Glutamatergic neuron (in vitro differentiated cells): ENCODE measurements at regions not wholly inside any gene's neighbourhood (a gene's known extent, or its start where the extent isn't known, plus 50 kb on each side); places are given as distances from the start of the nearest gene placed in this dataset.
"Not testable (repeated sequence)": the region's sequence is repeated elsewhere in the genome, so short reads cannot be mapped to it uniquely, and the experiment has no call there.

Experiments
- DNase-seq: peaks from one replicate; pipeline ENCODE4 v3.0.0; 2022
- H3K27ac Mint-ChIP-seq: one replicate; pipeline ENCODE4 v1.8.0; 2020; ENCODE audit warnings: mild to moderate bottlenecking, mixed read lengths, inconsistent platforms; ENCODE audit not compliant: unreplicated experiment
- H3K27me3 Mint-ChIP-seq: one replicate; pipeline ENCODE4 v1.8.0; 2020; ENCODE audit warnings: mild to moderate bottlenecking, moderate library complexity, mixed read lengths, inconsistent platforms; ENCODE audit not compliant: unreplicated experiment
- H3K36me3 Mint-ChIP-seq: one replicate; pipeline ENCODE4 v1.8.0; 2020; ENCODE audit warnings: mild to moderate bottlenecking, mixed read lengths, inconsistent platforms; ENCODE audit not compliant: unreplicated experiment
- H3K4me1 Mint-ChIP-seq: one replicate; pipeline ENCODE4 v1.8.0; 2020; ENCODE audit warnings: mild to moderate bottlenecking, low read depth, mixed read lengths, inconsistent platforms; ENCODE audit not compliant: unreplicated experiment
- H3K4me3 Mint-ChIP-seq: one replicate; pipeline ENCODE4 v1.8.0; 2020; ENCODE audit warnings: mild to moderate bottlenecking, mixed read lengths, inconsistent platforms; ENCODE audit not compliant: unreplicated experiment
- H3K9me3 Mint-ChIP-seq: one replicate; pipeline ENCODE4 v1.8.0; 2020; ENCODE audit warnings: mild to moderate bottlenecking, moderate library complexity, mixed read lengths, inconsistent platforms; ENCODE audit not compliant: unreplicated experiment
- CTCF ChIP-seq: fragments of 200-600 bp; sonication (generic); IDR thresholded peaks from one replicate; pipeline ENCODE4 v1.5.0; 2021; ENCODE audit not compliant: partially characterized antibody, unreplicated experiment

GRCh38 chr2:36290306-36290856, 65.2 kb upstream of the CRIM1 start:
- TF ChIP-seq CTCF = no peak
- Mint-ChIP-seq H3K4me1 (no peaks in the 10 kb centered on the region), H3K27me3 (peaks cover under 1% of the 10 kb centered on the region)

GRCh38 chr2:36289731-36290130, 65.8 kb upstream of the CRIM1 start:
- no peak overlapping the region for H3K4me3 Mint-ChIP-seq
- TF ChIP-seq CTCF = no peak
- no peaks in the 10 kb centered on the region for H3K36me3 Mint-ChIP-seq
- no peak for DNase-seq
- H3K9me3 Mint-ChIP-seq = no peaks in the 10 kb centered on the region
- no peak overlapping the region for H3K27ac Mint-ChIP-seq
- H3K27me3 Mint-ChIP-seq = no peaks in the 10 kb centered on the region
- no peaks in the 10 kb centered on the region for H3K4me1 Mint-ChIP-seq

More at GRCh38 chr2:36290306-36290856, 65.2 kb upstream of the CRIM1 start:
- Mint-ChIP-seq H3K9me3 (no peaks in the 10 kb centered on the region), H3K36me3 (no peaks in the 10 kb centered on the region), H3K4me3 (no peak overlapping the region), H3K27ac (no peak overlapping the region)
- no peak for DNase-seq

GRCh38 chr2:36287363-36288275, 68.0 kb upstream of the CRIM1 start:
- no peaks in the 10 kb centered on the region for H3K27me3 Mint-ChIP-seq
- no peak overlapping the region for H3K27ac Mint-ChIP-seq
- H3K4me3 Mint-ChIP-seq = no peak overlapping the region
- no peak for DNase-seq
- TF ChIP-seq CTCF = no peak
- H3K9me3 Mint-ChIP-seq = peaks cover 1% of the 10 kb centered on the region
- H3K4me1 Mint-ChIP-seq = no peaks in the 10 kb centered on the region
- no peaks in the 10 kb centered on the region for H3K36me3 Mint-ChIP-seq

- not testable (repeated sequence) for H3K4me3 Mint-ChIP-seq, H3K27ac Mint-ChIP-seq, H3K27me3 Mint-ChIP-seq, DNase-seq, H3K4me1 Mint-ChIP-seq
- H3K36me3 Mint-ChIP-seq = peaks cover 22% of the 10 kb centered on the region
- peaks cover 16% of the 10 kb centered on the region for H3K9me3 Mint-ChIP-seq
These were observed 76.1 kb upstream of the CRIM1 start for GRCh38 chr2:36279506-36279905.

GRCh38 chr2:36277881-36278523, 77.6 kb upstream of the CRIM1 start:
- Mint-ChIP-seq H3K36me3 (peaks cover 22% of the 10 kb centered on the region), H3K9me3 (peaks cover 15% of the 10 kb centered on the region), H3K4me1 (no peaks in the 10 kb centered on the region), H3K27me3 (peaks cover 2% of the 10 kb centered on the region), H3K4me3 (no peak overlapping the region), H3K27ac (no peak overlapping the region)
- no peak for TF ChIP-seq CTCF
- DNase-seq = no peak
